IMR-90 (cell line): ENCODE measurements at regions not wholly inside any gene's neighbourhood (a gene's known extent, or its start where the extent isn't known, plus 50 kb on each side); places are given as distances from the start of the nearest gene placed in this dataset.

Experiments
- ATAC-seq: fragments of 200-7000 bp; cut with Tn5 transposase; 2 replicates; pipeline ENCODE4 v1.9.1; 2020; ENCODE audit warnings: low read depth, mild to moderate bottlenecking, moderate library complexity
- BruUV-seq: library from RNA; stranded (reverse); fragments of 400-500 nt; replicated peaks from 2 replicates; lab custom pipeline; 2021; lab: Mats Ljungman, UMichigan
- CTCF ChIA-PET: fragments of 300-600 bp; formaldehyde crosslinking; extraction: SDS; loops from one replicate; lab custom pipeline; 2021; ENCODE audit warnings: antibody characterized with exemption; lab: Yijun Ruan, JAX
- POLR2A ChIA-PET: fragments of 300-600 bp; sonication (Branson Sonifier 250); formaldehyde crosslinking; loops from one replicate; lab custom pipeline; 2022; ENCODE audit warnings: antibody characterized with exemption; ENCODE audit not compliant: unreplicated experiment; lab: Charles Lee
- DNase-seq: peaks from one replicate; pipeline ENCODE4 v3.0.0; 2013
- H2AFZ ChIP-seq: replicated peaks from 2 replicates; pipeline ENCODE3; 2013; ENCODE audit warnings: low read length, mild to moderate bottlenecking; ENCODE audit not compliant: poor library complexity
- H2AK5ac ChIP-seq: 2 replicates; pipeline ENCODE4 v1.6.1; 2013; ENCODE audit warnings: low read depth, low read length, inconsistent platforms
- H2AK9ac ChIP-seq: replicated peaks from 2 replicates; pipeline ENCODE3; 2013; ENCODE audit warnings: mild to moderate bottlenecking, low read depth, low read length, moderate library complexity; ENCODE audit not compliant: poor library complexity
- H2BK120ac ChIP-seq: 2 replicates; pipeline ENCODE4 v1.6.1; 2013; ENCODE audit warnings: low read depth, low read length, inconsistent platforms
- H2BK15ac ChIP-seq: 3 replicates; pipeline ENCODE4 v1.6.1; 2013; ENCODE audit warnings: low read depth, low read length, inconsistent platforms
- H2BK20ac ChIP-seq: 2 replicates; pipeline ENCODE4 v1.6.1; 2013; ENCODE audit warnings: low read depth, mild to moderate bottlenecking, inconsistent platforms, low read length, moderate library complexity
- H2BK5ac ChIP-seq: 2 replicates; pipeline ENCODE4 v1.6.1; 2013; ENCODE audit warnings: mild to moderate bottlenecking, low read depth, low read length, inconsistent platforms; ENCODE audit not compliant: poor library complexity, severe bottlenecking
- H3K14ac ChIP-seq: replicated peaks from 2 replicates; pipeline ENCODE4 v1.6.1; 2013; ENCODE audit warnings: low read depth, low read length, inconsistent platforms
- H3K18ac ChIP-seq: 2 replicates; pipeline ENCODE4 v1.6.1; 2013; ENCODE audit warnings: low read depth, low read length, control low read depth
- H3K23ac ChIP-seq: 2 replicates; pipeline ENCODE4 v1.6.1; 2013; ENCODE audit warnings: low read depth, low read length, inconsistent platforms
- H3K27ac ChIP-seq: 2 replicates; pipeline ENCODE4 v1.5.1; 2013; ENCODE audit warnings: mild to moderate bottlenecking, control low read depth, low read length; ENCODE audit not compliant: insufficient read depth
- H3K27me3 ChIP-seq: 2 replicates; pipeline ENCODE4 v1.6.1; 2013; ENCODE audit warnings: low read length; ENCODE audit not compliant: control insufficient read depth, insufficient read depth
- H3K36me3 ChIP-seq: 2 replicates; pipeline ENCODE4 v1.6.1; 2013; ENCODE audit warnings: low read length, mixed read lengths; ENCODE audit not compliant: control insufficient read depth, insufficient read depth
- H3K4ac ChIP-seq: 2 replicates; pipeline ENCODE4 v1.6.1; 2013; ENCODE audit warnings: low read depth, low read length, inconsistent platforms
- H3K4me1 ChIP-seq: 2 replicates; pipeline ENCODE4 v1.6.1; 2013; ENCODE audit warnings: low read length, mixed read lengths; ENCODE audit not compliant: control insufficient read depth, insufficient read depth
- H3K4me2 ChIP-seq: 2 replicates; pipeline ENCODE4 v1.6.1; 2013; ENCODE audit warnings: low read depth, mild to moderate bottlenecking, control low read depth, low read length, moderate library complexity
- H3K4me3 ChIP-seq: 2 replicates; pipeline ENCODE4 v1.5.1; 2013; ENCODE audit warnings: low read depth, mild to moderate bottlenecking, control low read depth, low read length, moderate library complexity; ENCODE audit not compliant: insufficient read depth
- H3K56ac ChIP-seq: 2 replicates; pipeline ENCODE4 v1.6.1; 2013; ENCODE audit warnings: low read length, inconsistent platforms; ENCODE audit not compliant: insufficient read depth; ENCODE audit errors: extremely low read depth
- H3K79me1 ChIP-seq, 2 experiments: 2 replicates each; pipeline ENCODE4 v1.6.1; 2013; ENCODE audit warnings: low read length in 2 of 2, inconsistent platforms in 1 of 2, low read depth in 1 of 2
- H3K9ac ChIP-seq: 2 replicates; pipeline ENCODE4 v1.6.1; 2013; ENCODE audit warnings: low read depth, low read length, control low read depth
- H3K9me1 ChIP-seq: 2 replicates; pipeline ENCODE4 v1.6.1; 2013; ENCODE audit warnings: low read length, inconsistent platforms; ENCODE audit not compliant: insufficient read depth
- H3K9me3 ChIP-seq: 2 replicates; pipeline ENCODE4 v1.6.1; 2013; ENCODE audit warnings: low read length; ENCODE audit not compliant: control insufficient read depth, insufficient read depth
- H4K20me1 ChIP-seq: 2 replicates; pipeline ENCODE4 v1.6.1; 2013; ENCODE audit warnings: low read length, inconsistent platforms; ENCODE audit not compliant: insufficient read depth
- H4K5ac ChIP-seq: 2 replicates; pipeline ENCODE4 v1.6.1; 2013; ENCODE audit warnings: mild to moderate bottlenecking, low read depth, low read length, control low read depth
- H4K8ac ChIP-seq, 2 experiments: 2 replicates each; pipeline ENCODE4 v1.6.1; 2013; ENCODE audit warnings: low read depth in 2 of 2, low read length in 2 of 2, control low read depth in 1 of 2, inconsistent platforms in 1 of 2
- H4K91ac ChIP-seq: 2 replicates; pipeline ENCODE4 v1.6.1; 2013; ENCODE audit warnings: low read depth, low read length, inconsistent platforms; ENCODE audit not compliant: insufficient read depth
- BHLHE40 ChIP-seq: fragments of 150-350 bp; IDR thresholded peaks from 2 replicates; pipeline ENCODE4 v1.6.1; 2016; ENCODE audit warnings: mild to moderate bottlenecking, low read depth, low read length
- FOS ChIP-seq: fragments of 150-350 bp; IDR thresholded peaks from 2 replicates; pipeline ENCODE4 v1.6.1; 2016; ENCODE audit warnings: low read depth, low read length
- MXI1 ChIP-seq: IDR thresholded peaks from 2 replicates; pipeline ENCODE4 v1.6.1; 2012; ENCODE audit warnings: low read depth, mild to moderate bottlenecking, low read length, moderate library complexity, borderline replicate concordance
- POLR2A ChIP-seq: IDR thresholded peaks from 2 replicates; pipeline ENCODE4 v1.6.1; 2012; ENCODE audit warnings: mild to moderate bottlenecking, low read depth, low read length
- RCOR1 ChIP-seq: IDR thresholded peaks from 2 replicates; pipeline ENCODE4 v1.6.1; 2012; ENCODE audit warnings: mild to moderate bottlenecking, low read length, improper control_type of control experiment; ENCODE audit not compliant: insufficient replicate concordance
- SMC3 ChIP-seq: fragments of 150-350 bp; IDR thresholded peaks from 2 replicates; pipeline ENCODE4 v1.6.1; 2016; ENCODE audit warnings: low read depth, mild to moderate bottlenecking, antibody characterized with exemption, low read length, moderate library complexity
- WGBS, 2 experiments: methylation state at CpG; one replicate each; pipeline versions ENCODE4 v1.1.5 to v1.1.7; 2013; ENCODE audit warnings: missing lambda C conversion rate in 2 of 2; ENCODE audit not compliant: insufficient read length in 1 of 2; ENCODE audit errors: extremely low coverage in 2 of 2; 5-methylcytosine and 5-hydroxymethylcytosine counted together
- dilution Hi-C: fragments of 300-500 bp; cut with HindIII; formaldehyde crosslinking; loops from one replicate; pipeline ENCODE4 v1.14.3; 2018; ENCODE audit warnings: low sequenced_read_pairs; ENCODE audit not compliant: unreplicated experiment
- in situ Hi-C: fragments of 300-500 bp; cut with MboI; formaldehyde crosslinking; loops from 3 replicates; pipeline ENCODE4 v1.14.3; 2019; ENCODE audit warnings: low sequenced_read_pairs, inconsistent platforms, mixed read lengths
- intact Hi-C: fragments of 100-400 bp; cut with micrococcal nuclease; formaldehyde crosslinking; loops from 2 replicates; pipeline ENCODE4 v1.10.0; 2022
- TF ChIP-seq, protein P1 (sequence below): fragments of 150-350 bp; IDR thresholded peaks from 2 replicates; pipeline ENCODE4 v1.6.1; 2016; ENCODE audit warnings: low read depth, mild to moderate bottlenecking, low read length, moderate library complexity, borderline replicate concordance

DNA sequence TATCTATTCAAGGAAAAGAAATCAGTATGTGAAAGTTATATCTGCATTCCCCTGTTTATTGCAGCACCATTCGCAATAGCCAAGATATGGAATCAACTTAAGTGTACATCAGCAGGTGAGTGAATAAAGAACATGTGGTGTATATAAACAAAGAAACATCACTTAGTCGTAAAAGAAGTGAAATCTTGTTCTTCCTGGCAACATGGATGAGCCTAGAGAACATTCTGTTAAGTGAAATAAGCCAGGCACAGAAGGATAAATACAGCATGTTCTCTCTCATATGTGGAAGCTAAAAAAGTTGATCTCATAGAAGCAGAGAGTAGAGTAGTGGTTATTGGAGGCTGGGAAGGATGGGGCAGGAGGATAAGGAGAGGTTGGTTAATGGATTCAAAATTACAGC lies 287.9 kb upstream of the FERMT1 start:
- no peak overlapping the region for H4K8ac ChIP-seq
- no peak overlapping the region for H2BK5ac ChIP-seq
- H3K4me1 ChIP-seq: peaks cover 6% of the 10 kb centered on the region
- no peak overlapping the region for H3K23ac ChIP-seq
- no peak overlapping the region for H3K18ac ChIP-seq
- H2AK5ac ChIP-seq: no peak overlapping the region
- H4K20me1 ChIP-seq: no peaks in the 10 kb centered on the region
- H2BK20ac ChIP-seq: no peak overlapping the region
- no peak overlapping the region for H3K4ac ChIP-seq
- in situ Hi-C loops (no loop called here), dilution Hi-C loops (no loop called here), intact Hi-C loops (no loop called here)
- no peaks in the 10 kb centered on the region; the same call in 1 of the 2 replicates for H3K27me3 ChIP-seq
- H3K4me2 ChIP-seq: no peak overlapping the region
- H3K4me3 ChIP-seq: no peak overlapping the region
- no peak overlapping the region for H3K14ac ChIP-seq
- POLR2A ChIA-PET: no interaction called here
- no peak overlapping the region for H3K56ac ChIP-seq
- no peak for TF ChIP-seq BHLHE40
- TF ChIP-seq, protein P1, sequence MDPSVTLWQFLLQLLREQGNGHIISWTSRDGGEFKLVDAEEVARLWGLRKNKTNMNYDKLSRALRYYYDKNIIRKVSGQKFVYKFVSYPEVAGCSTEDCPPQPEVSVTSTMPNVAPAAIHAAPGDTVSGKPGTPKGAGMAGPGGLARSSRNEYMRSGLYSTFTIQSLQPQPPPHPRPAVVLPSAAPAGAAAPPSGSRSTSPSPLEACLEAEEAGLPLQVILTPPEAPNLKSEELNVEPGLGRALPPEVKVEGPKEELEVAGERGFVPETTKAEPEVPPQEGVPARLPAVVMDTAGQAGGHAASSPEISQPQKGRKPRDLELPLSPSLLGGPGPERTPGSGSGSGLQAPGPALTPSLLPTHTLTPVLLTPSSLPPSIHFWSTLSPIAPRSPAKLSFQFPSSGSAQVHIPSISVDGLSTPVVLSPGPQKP: no peak
- no peak for TF ChIP-seq POLR2A
- TF ChIP-seq FOS: no peak
- TF ChIP-seq SMC3: no peak
- TF ChIP-seq RCOR1: no peak
- TF ChIP-seq MXI1: no peak
- H3K36me3 ChIP-seq: no peaks in the 10 kb centered on the region
- H4K5ac ChIP-seq: no peak overlapping the region
- H3K79me1 ChIP-seq: no peaks in the 10 kb centered on the region
- H3K9ac ChIP-seq: no peak overlapping the region
- ATAC-seq (no peak), DNase-seq (no peak)
- no peak overlapping the region for H2BK15ac ChIP-seq
- no peak overlapping the region for H2AK9ac ChIP-seq
- no peak overlapping the region for H4K91ac ChIP-seq
- no peaks in the 10 kb centered on the region for H3K9me1 ChIP-seq
- CTCF ChIA-PET: interaction anchor here (1.3 kb wide), 1 partner anchor 8 kb away, joined by 4 read pairs; no protein-coding TSS in a partner anchor
- no peak overlapping the region for H2AFZ ChIP-seq
- no TSS peak for BruUV-seq
- H2BK120ac ChIP-seq: no peak overlapping the region
- no peak overlapping the region for H3K27ac ChIP-seq
- no peaks in the 10 kb centered on the region for H3K9me3 ChIP-seq
- no CpG with 5 or more reads among the region's 2 CpGs for WGBS, 2 experiments
